GM23338 (cell line): ENCODE measurements at regions not wholly inside any gene's neighbourhood (a gene's known extent, or its start where the extent isn't known, plus 50 kb on each side); places are given as distances from the start of the nearest gene placed in this dataset.

Experiments used
- CREB1 ChIP-seq: fragments of 250-450 bp; sonication (Bioruptor Pico); IDR thresholded peaks from 2 replicates; pipeline ENCODE4 v1.5.0; 2020; ENCODE audit warnings: low read depth, mild to moderate bottlenecking, moderate library complexity
- CTCF ChIP-seq, 2 experiments: fragments of 200-600 bp in 1 of 2; sonication (generic) in 1 of 2; conservative IDR thresholded peaks; 2 replicates each; pipeline versions ENCODE4 v1.5.1 to v1.6.1; 2016 to 2017; ENCODE audit warnings: antibody characterized with exemption in 2 of 2, low read depth in 2 of 2, mild to moderate bottlenecking in 2 of 2, moderate library complexity in 1 of 2
- EZH2 ChIP-seq: fragments of 200-600 bp; sonication (generic); IDR thresholded peaks from one replicate; pipeline ENCODE4 v1.8.0; 2017; ENCODE audit warnings: antibody characterized with exemption, mild to moderate bottlenecking, low read depth; ENCODE audit not compliant: unreplicated experiment
- EZH2phosphoT487 ChIP-seq: fragments of 200-600 bp; sonication (generic); IDR thresholded peaks from one replicate; pipeline ENCODE4 v1.8.1; 2018; ENCODE audit warnings: antibody characterized with exemption; ENCODE audit not compliant: unreplicated experiment
- REST ChIP-seq: IDR thresholded peaks from one replicate; pipeline ENCODE4 v1.6.1; 2018; ENCODE audit warnings: antibody characterized with exemption; ENCODE audit not compliant: unreplicated experiment
- STAT1 ChIP-seq: IDR thresholded peaks from one replicate; pipeline ENCODE4 v1.6.1; 2016; ENCODE audit warnings: antibody characterized with exemption; ENCODE audit not compliant: unreplicated experiment
- ZNF331 ChIP-seq: fragments of 250-450 bp; sonication (Bioruptor Pico); IDR thresholded peaks from 2 replicates; pipeline ENCODE4 v1.5.0; 2020; ENCODE audit warnings: low read depth, mild to moderate bottlenecking, moderate library complexity
- ZNF462 ChIP-seq: fragments of 250-450 bp; sonication (Bioruptor Pico); IDR thresholded peaks from 2 replicates; pipeline ENCODE4 v1.5.0; 2020; ENCODE audit warnings: mild to moderate bottlenecking, moderate library complexity

GRCh38 chr11:90321018-90321417, 98.2 kb upstream of the CHORDC1 start (continued):
- TF ChIP-seq ZNF462 (CRISPR knock-in tag) (no peak), CTCF (conservative IDR thresholded peaks at IDR 0.05; ENCODE audit: low read depth in 2 of 2) (no peak), EZH2phosphoT487 (no peak), ZNF331 (CRISPR knock-in tag) (no peak), EZH2 (no peak), STAT1 (no peak), CREB1 (CRISPR knock-in tag) (no peak), REST (no peak)
